ENCODE measurements at regions not wholly inside any gene's neighbourhood (a gene's known extent, or its start where the extent isn't known, plus 50 kb on each side); places are given as distances from the start of the nearest gene placed in this dataset.

- no peak for DNase-seq (ENCODE audit: insufficient read length, low spot score)
- no peak for TF ChIP-seq TAF1 (IDR thresholded peaks at IDR 0.05; ENCODE audit: low read depth, low read length)
- TF ChIP-seq PAX5 (IDR thresholded peaks at IDR 0.05; ENCODE audit: insufficient read depth, low read length, severe bottlenecking) = no peak
- TF ChIP-seq POU2F2 (IDR thresholded peaks at IDR 0.05; ENCODE audit: low read depth, low read length) = no peak
- TF ChIP-seq POLR2AphosphoS5 (IDR thresholded peaks at IDR 0.05; ENCODE audit: low read depth, low read length) = no peak
- no peak for TF ChIP-seq SPI1 (IDR thresholded peaks at IDR 0.05; ENCODE audit: low read depth, low read length)
- no peak for TF ChIP-seq POLR2A (IDR thresholded peaks at IDR 0.05; ENCODE audit: low read depth, low read length)
- FAIRE-seq = no peak
Measured at GRCh38 chr7:94128072-94128471, 123.9 kb upstream of the BET1 start.

GRCh38 chr7:94129443-94130140 lies 125.4 kb upstream of the BET1 start:
- DNase-seq (ENCODE audit: insufficient read length, low spot score) (no peak), FAIRE-seq (no peak)
- TF ChIP-seq POU2F2 (IDR thresholded peaks at IDR 0.05; ENCODE audit: low read depth, low read length) (no peak), PAX5 (IDR thresholded peaks at IDR 0.05; ENCODE audit: insufficient read depth, low read length, severe bottlenecking) (no peak), TAF1 (IDR thresholded peaks at IDR 0.05; ENCODE audit: low read depth, low read length) (no peak), SPI1 (IDR thresholded peaks at IDR 0.05; ENCODE audit: low read depth, low read length) (no peak), POLR2AphosphoS5 (IDR thresholded peaks at IDR 0.05; ENCODE audit: low read depth, low read length) (no peak), POLR2A (IDR thresholded peaks at IDR 0.05; ENCODE audit: low read depth, low read length) (no peak)

- DNase-seq (ENCODE audit: insufficient read length, low spot score) (no peak), FAIRE-seq (no peak)
- no peak for TF ChIP-seq POLR2AphosphoS5 (IDR thresholded peaks at IDR 0.05; ENCODE audit: low read depth, low read length)
- TF ChIP-seq TAF1 (IDR thresholded peaks at IDR 0.05; ENCODE audit: low read depth, low read length) = no peak
- TF ChIP-seq POU2F2 (IDR thresholded peaks at IDR 0.05; ENCODE audit: low read depth, low read length) = no peak
- no peak for TF ChIP-seq SPI1 (IDR thresholded peaks at IDR 0.05; ENCODE audit: low read depth, low read length)
- no peak for TF ChIP-seq POLR2A (IDR thresholded peaks at IDR 0.05; ENCODE audit: low read depth, low read length)
- TF ChIP-seq PAX5 (IDR thresholded peaks at IDR 0.05; ENCODE audit: insufficient read depth, low read length, severe bottlenecking) = no peak
Measured at GRCh38 chr7:94130716-94131115, 126.6 kb upstream of the BET1 start.

- no peak for TF ChIP-seq TAF1 (IDR thresholded peaks at IDR 0.05; ENCODE audit: low read depth, low read length)
- TF ChIP-seq SPI1 (IDR thresholded peaks at IDR 0.05; ENCODE audit: low read depth, low read length) = no peak
- no peak for TF ChIP-seq POLR2A (IDR thresholded peaks at IDR 0.05; ENCODE audit: low read depth, low read length)
- FAIRE-seq (no peak), DNase-seq (ENCODE audit: insufficient read length, low spot score) (no peak)
Measured at GRCh38 chr7:94133460-94133859, 129.3 kb upstream of the BET1 start.

GRCh38 chr7:94135180-94135579 lies 131.0 kb upstream of the BET1 start:
- FAIRE-seq (no peak), DNase-seq (ENCODE audit: insufficient read length, low spot score) (no peak)

GRCh38 chr7:94142281-94142680 lies 138.1 kb upstream of the BET1 start:
- no peak for FAIRE-seq
- no peak for DNase-seq (ENCODE audit: insufficient read length, low spot score)
- TF ChIP-seq SPI1 (IDR thresholded peaks at IDR 0.05; ENCODE audit: low read depth, low read length) (no peak), POU2F2 (IDR thresholded peaks at IDR 0.05; ENCODE audit: low read depth, low read length) (no peak), POLR2AphosphoS5 (IDR thresholded peaks at IDR 0.05; ENCODE audit: low read depth, low read length) (no peak), POLR2A (IDR thresholded peaks at IDR 0.05; ENCODE audit: low read depth, low read length) (no peak), TAF1 (IDR thresholded peaks at IDR 0.05; ENCODE audit: low read depth, low read length) (no peak), PAX5 (IDR thresholded peaks at IDR 0.05; ENCODE audit: insufficient read depth, low read length, severe bottlenecking) (no peak)

More at GRCh38 chr7:94135180-94135579, 131.0 kb upstream of the BET1 start:
- TF ChIP-seq PAX5 (IDR thresholded peaks at IDR 0.05; ENCODE audit: insufficient read depth, low read length, severe bottlenecking) = no peak
- no peak for TF ChIP-seq TAF1 (IDR thresholded peaks at IDR 0.05; ENCODE audit: low read depth, low read length)
- no peak for TF ChIP-seq SPI1 (IDR thresholded peaks at IDR 0.05; ENCODE audit: low read depth, low read length)
- TF ChIP-seq POLR2AphosphoS5 (IDR thresholded peaks at IDR 0.05; ENCODE audit: low read depth, low read length) = no peak
- TF ChIP-seq POU2F2 (IDR thresholded peaks at IDR 0.05; ENCODE audit: low read depth, low read length) = no peak
- no peak for TF ChIP-seq POLR2A (IDR thresholded peaks at IDR 0.05; ENCODE audit: low read depth, low read length)

GRCh38 chr7:94145602-94146001 lies 141.4 kb upstream of the BET1 start:
- TF ChIP-seq SPI1 (IDR thresholded peaks at IDR 0.05; ENCODE audit: low read depth, low read length) (no peak), PAX5 (IDR thresholded peaks at IDR 0.05; ENCODE audit: insufficient read depth, low read length, severe bottlenecking) (no peak)
- FAIRE-seq = no peak
- DNase-seq (ENCODE audit: insufficient read length, low spot score) = no peak

- no peak for TF ChIP-seq TAF1 (IDR thresholded peaks at IDR 0.05; ENCODE audit: low read depth, low read length)
- TF ChIP-seq POLR2AphosphoS5 (IDR thresholded peaks at IDR 0.05; ENCODE audit: low read depth, low read length) = no peak
- TF ChIP-seq PAX5 (IDR thresholded peaks at IDR 0.05; ENCODE audit: insufficient read depth, low read length, severe bottlenecking) = no peak
- no peak for TF ChIP-seq POU2F2 (IDR thresholded peaks at IDR 0.05; ENCODE audit: low read depth, low read length)
- no peak for TF ChIP-seq POLR2A (IDR thresholded peaks at IDR 0.05; ENCODE audit: low read depth, low read length)
- TF ChIP-seq SPI1 (IDR thresholded peaks at IDR 0.05; ENCODE audit: low read depth, low read length) = no peak
- DNase-seq (ENCODE audit: insufficient read length, low spot score) = no peak
- peak; percentile 13 for FAIRE-seq
Measured at GRCh38 chr7:94146408-94146807, 142.3 kb upstream of the BET1 start.

- FAIRE-seq (no peak), DNase-seq (ENCODE audit: insufficient read length, low spot score) (no peak)
- no peak for TF ChIP-seq POLR2A (IDR thresholded peaks at IDR 0.05; ENCODE audit: low read depth, low read length)
- no peak for TF ChIP-seq SPI1 (IDR thresholded peaks at IDR 0.05; ENCODE audit: low read depth, low read length)
- TF ChIP-seq POLR2AphosphoS5 (IDR thresholded peaks at IDR 0.05; ENCODE audit: low read depth, low read length) = no peak
- TF ChIP-seq POU2F2 (IDR thresholded peaks at IDR 0.05; ENCODE audit: low read depth, low read length) = no peak
- no peak for TF ChIP-seq PAX5 (IDR thresholded peaks at IDR 0.05; ENCODE audit: insufficient read depth, low read length, severe bottlenecking)
- no peak for TF ChIP-seq TAF1 (IDR thresholded peaks at IDR 0.05; ENCODE audit: low read depth, low read length)
Measured at GRCh38 chr7:94149789-94150545, 145.8 kb upstream of the BET1 start.

Measured in GM12891 (cell line).